Endothelial cell (in vitro differentiated cells): ENCODE measurements at regions not wholly inside any gene's neighbourhood (a gene's known extent, or its start where the extent isn't known, plus 50 kb on each side); places are given as distances from the start of the nearest gene placed in this dataset.

Experiments
- DNase-seq: peaks from one replicate; pipeline ENCODE4 v3.0.0; 2021; ENCODE audit warnings: low spot score
- H3K27ac Mint-ChIP-seq: one replicate; pipeline ENCODE4 v1.8.0; 2021; ENCODE audit warnings: mixed read lengths, inconsistent platforms; ENCODE audit not compliant: unreplicated experiment
- H3K27me3 Mint-ChIP-seq: one replicate; pipeline ENCODE4 v1.8.0; 2021; ENCODE audit warnings: mild to moderate bottlenecking, moderate library complexity, mixed read lengths, inconsistent platforms; ENCODE audit not compliant: unreplicated experiment
- H3K36me3 Mint-ChIP-seq: one replicate; pipeline ENCODE4 v1.8.0; 2021; ENCODE audit warnings: mild to moderate bottlenecking, low read depth, mixed read lengths, inconsistent platforms; ENCODE audit not compliant: unreplicated experiment
- H3K4me1 Mint-ChIP-seq: one replicate; pipeline ENCODE4 v1.8.0; 2021; ENCODE audit warnings: mild to moderate bottlenecking, mixed read lengths, inconsistent platforms; ENCODE audit not compliant: unreplicated experiment
- H3K4me3 Mint-ChIP-seq: one replicate; pipeline ENCODE4 v1.8.0; 2021; ENCODE audit warnings: mild to moderate bottlenecking, mixed read lengths, inconsistent platforms; ENCODE audit not compliant: unreplicated experiment
- H3K9me3 Mint-ChIP-seq: one replicate; pipeline ENCODE4 v1.8.0; 2021; ENCODE audit warnings: mixed read lengths, inconsistent platforms; ENCODE audit not compliant: unreplicated experiment
- CTCF ChIP-seq: fragments of 200-600 bp; sonication (generic); IDR thresholded peaks from one replicate; pipeline ENCODE4 v1.5.0; 2021; ENCODE audit warnings: antibody characterized with exemption; ENCODE audit not compliant: unreplicated experiment

- Mint-ChIP-seq H3K27ac (no peak overlapping the region), H3K4me3 (no peak overlapping the region), H3K27me3 (no peaks in the 10 kb centered on the region), H3K9me3 (no peaks in the 10 kb centered on the region), H3K4me1 (no peaks in the 10 kb centered on the region), H3K36me3 (no peaks in the 10 kb centered on the region)
- TF ChIP-seq CTCF = peak; percentile 43
- DNase-seq = peak; percentile 69
Measured at GRCh38 chr4:124262211-124263179, 450.0 kb downstream of the ANKRD50 start.

DNA sequence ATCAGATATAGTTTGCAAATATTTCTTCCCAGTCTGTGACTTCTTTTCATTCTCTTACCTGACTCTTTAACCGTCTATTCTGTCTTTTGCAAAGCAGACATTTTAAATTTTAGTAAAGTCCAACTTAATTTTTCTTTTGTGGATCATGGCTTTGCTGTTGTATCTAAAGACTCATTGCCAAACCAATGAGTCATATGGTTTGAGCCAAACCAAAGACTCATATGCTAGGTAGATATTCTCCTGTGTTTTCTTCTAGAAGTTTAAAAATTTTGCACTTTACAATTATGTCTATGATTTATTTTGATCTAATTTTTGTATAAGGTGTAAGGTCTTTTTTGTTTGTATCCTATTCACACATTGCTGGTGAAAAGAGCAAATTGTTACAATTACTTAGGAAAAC lies 446.8 kb downstream of the ANKRD50 start:
- H3K4me1 Mint-ChIP-seq = no peaks in the 10 kb centered on the region

DNA sequence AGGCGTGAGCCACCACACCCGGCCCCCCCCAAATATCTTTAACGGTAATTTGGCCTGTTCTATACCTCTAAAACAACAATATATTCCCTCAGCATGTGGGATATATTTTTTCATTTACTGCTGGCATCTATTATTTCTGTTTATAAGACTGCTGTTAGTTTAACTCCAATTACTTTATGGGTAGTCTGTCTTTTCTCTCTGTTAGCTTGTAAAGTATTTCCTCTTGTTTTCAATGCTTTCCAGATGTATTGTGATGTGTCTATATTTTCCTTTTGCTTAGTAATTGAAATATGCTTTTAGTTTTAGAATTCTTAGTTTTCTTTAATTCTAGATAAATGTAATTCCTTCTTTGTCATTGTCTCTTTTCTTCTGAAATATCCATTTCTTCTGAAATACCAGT lies 445.8 kb downstream of the ANKRD50 start:
- no peak overlapping the region for H3K27ac Mint-ChIP-seq
- no peak overlapping the region for H3K4me3 Mint-ChIP-seq
- no peak for TF ChIP-seq CTCF
- no peaks in the 10 kb centered on the region for H3K9me3 Mint-ChIP-seq
- no peaks in the 10 kb centered on the region for H3K27me3 Mint-ChIP-seq
- no peak for DNase-seq
- no peaks in the 10 kb centered on the region for H3K36me3 Mint-ChIP-seq
- H3K4me1 Mint-ChIP-seq = no peaks in the 10 kb centered on the region

More for the DNA sequence above, 446.8 kb downstream of the ANKRD50 start:
- Mint-ChIP-seq H3K4me3 (no peak overlapping the region), H3K9me3 (no peaks in the 10 kb centered on the region), H3K27ac (no peak overlapping the region), H3K36me3 (no peaks in the 10 kb centered on the region), H3K27me3 (no peaks in the 10 kb centered on the region)
- DNase-seq = no peak
- TF ChIP-seq CTCF = no peak

DNA sequence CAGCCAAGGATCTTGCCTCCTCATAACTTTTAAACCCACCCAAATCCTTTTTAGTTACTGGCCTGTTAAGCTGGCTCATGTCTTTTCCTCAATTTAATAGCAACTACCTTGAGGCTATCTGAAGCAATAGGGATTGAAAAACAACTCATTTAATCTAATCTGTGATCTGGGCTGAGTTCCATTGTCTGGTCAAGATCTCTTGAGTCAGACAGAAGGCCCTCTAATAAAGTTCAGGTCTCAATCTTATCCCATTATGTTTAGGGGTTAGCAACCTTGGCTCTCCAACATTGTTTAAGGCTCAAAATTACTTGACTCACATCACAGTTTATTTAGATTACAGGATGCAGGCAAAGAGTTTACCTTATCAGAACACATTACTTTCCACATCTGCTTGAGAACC lies 436.1 kb downstream of the ANKRD50 start:
- no peak for DNase-seq
- Mint-ChIP-seq H3K27ac (no peak overlapping the region), H3K4me3 (no peak overlapping the region), H3K36me3 (no peaks in the 10 kb centered on the region), H3K27me3 (no peaks in the 10 kb centered on the region), H3K4me1 (no peaks in the 10 kb centered on the region), H3K9me3 (no peaks in the 10 kb centered on the region)
- no peak for TF ChIP-seq CTCF

GRCh38 chr4:124277691-124278090 lies 434.8 kb downstream of the ANKRD50 start:
- no peak overlapping the region for H3K4me3 Mint-ChIP-seq
- no peaks in the 10 kb centered on the region for H3K9me3 Mint-ChIP-seq
- H3K4me1 Mint-ChIP-seq = no peaks in the 10 kb centered on the region
- no peaks in the 10 kb centered on the region for H3K27me3 Mint-ChIP-seq
- no peaks in the 10 kb centered on the region for H3K36me3 Mint-ChIP-seq
- no peak overlapping the region for H3K27ac Mint-ChIP-seq
- no peak for TF ChIP-seq CTCF
- DNase-seq = no peak
